GM18951 (cell line): ENCODE measurements at regions not wholly inside any gene's neighbourhood (a gene's known extent, or its start where the extent isn't known, plus 50 kb on each side); places are given as distances from the start of the nearest gene placed in this dataset.
"Not testable (repeated sequence)": the region's sequence is repeated elsewhere in the genome, so short reads cannot be mapped to it uniquely, and the experiment has no call there.

ENCODE experiments used
- POLR2A ChIP-seq: IDR thresholded peaks from 4 replicates; pipeline ENCODE4 v1.6.1; 2011; ENCODE audit warnings: mild to moderate bottlenecking; ENCODE audit not compliant: insufficient read length, insufficient read depth; ENCODE audit errors: extremely low read depth
- in situ Hi-C: fragments of 300-500 bp; cut with MboI; formaldehyde crosslinking; loops from one replicate; pipeline ENCODE4 v1.12.0; 2022; ENCODE audit warnings: low sequenced_read_pairs, mixed read lengths, inconsistent platforms; ENCODE audit not compliant: unreplicated experiment

GRCh38 chr3:102360183-102360860 is 74.5 kb upstream of the ZPLD1 start:
- in situ Hi-C loops, result no loop called here
- no peak for TF ChIP-seq POLR2A

- TF ChIP-seq POLR2A, result no peak
- in situ Hi-C loops, result no loop called here
Measured at GRCh38 chr3:102361101-102361500, 73.7 kb upstream of the ZPLD1 start.

DNA sequence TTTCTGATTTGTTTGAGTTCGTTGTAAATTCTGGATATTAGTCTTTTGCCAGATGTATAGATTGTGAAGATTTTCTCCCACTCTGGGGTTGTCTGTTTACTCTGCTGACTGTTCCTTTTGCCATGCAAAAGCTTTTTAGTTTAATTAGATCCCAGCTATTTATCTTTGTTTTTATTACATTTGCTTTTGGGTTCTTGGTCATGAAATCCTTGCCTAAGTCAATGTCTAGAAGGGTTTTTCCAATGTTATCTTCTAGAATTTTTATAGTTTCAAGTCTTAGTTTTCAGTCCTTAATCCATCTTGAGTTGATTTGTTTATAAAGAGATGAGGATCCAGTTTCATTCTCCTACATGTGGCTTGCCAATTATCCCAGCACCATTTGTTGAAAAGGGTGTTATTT is 68.7 kb upstream of the ZPLD1 start:
- in situ Hi-C loops, result not testable (repeated sequence)

GRCh38 chr3:102374863-102375634 is 59.8 kb upstream of the ZPLD1 start:
- in situ Hi-C loops, result no loop called here
- TF ChIP-seq POLR2A, result no peak

DNA sequence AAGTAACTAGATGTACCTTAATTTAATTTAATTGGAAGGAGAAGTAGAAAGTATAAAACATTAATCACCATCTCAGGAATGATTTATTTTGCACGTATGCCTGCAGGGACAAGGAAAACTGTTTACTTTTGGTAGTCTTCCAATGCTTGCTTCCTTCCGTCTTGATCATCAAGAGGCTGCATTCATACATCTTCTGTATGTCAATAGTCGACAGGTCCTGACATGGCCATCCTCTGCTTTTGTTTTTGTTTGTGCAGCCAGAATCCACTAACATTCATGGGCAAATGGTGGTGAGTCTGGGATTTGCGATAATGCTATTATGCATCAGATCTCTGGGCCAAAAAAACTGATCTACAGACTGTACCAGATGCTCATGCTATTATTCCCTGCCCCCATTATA is 56.6 kb upstream of the ZPLD1 start:
- in situ Hi-C loops, result no loop called here
- TF ChIP-seq POLR2A, result no peak

- in situ Hi-C loops, result not testable (repeated sequence)
Measured at GRCh38 chr3:102382201-102382600, 52.6 kb upstream of the ZPLD1 start.
